Mesodermal cell (in vitro differentiated cells): ENCODE measurements at regions not wholly inside any gene's neighbourhood (a gene's known extent, or its start where the extent isn't known, plus 50 kb on each side); places are given as distances from the start of the nearest gene placed in this dataset.

Experiments
- H3K27ac ChIP-seq: 2 replicates; pipeline ENCODE4 v1.7.0; 2013; ENCODE audit warnings: mild to moderate bottlenecking, low read depth, low read length, moderate library complexity; ENCODE audit not compliant: severe bottlenecking
- H3K36me3 ChIP-seq: 2 replicates; pipeline ENCODE4 v1.7.1; 2013; ENCODE audit warnings: mild to moderate bottlenecking, low read length, moderate library complexity; ENCODE audit not compliant: control insufficient read depth, insufficient read depth
- H3K4me1 ChIP-seq: one replicate; pipeline ENCODE4 v1.7.1; 2013; ENCODE audit warnings: mild to moderate bottlenecking, low read length; ENCODE audit not compliant: insufficient read depth, control insufficient read depth, poor library complexity, severe bottlenecking
- H3K4me3 ChIP-seq: 2 replicates; pipeline ENCODE4 v1.7.0; 2013; ENCODE audit warnings: low read length, control low read depth, mild to moderate bottlenecking; ENCODE audit not compliant: insufficient read depth, poor library complexity, severe bottlenecking; ENCODE audit errors: extremely low read depth
- H3K9me3 ChIP-seq: 2 replicates; pipeline ENCODE4 v1.7.1; 2013; ENCODE audit warnings: mild to moderate bottlenecking, low read length, moderate library complexity; ENCODE audit not compliant: control insufficient read depth
- WGBS, 2 experiments: methylation state at CpG; one replicate each; pipeline ENCODE4 v1.1.5; 2013; ENCODE audit warnings: missing lambda C conversion rate in 2 of 2; ENCODE audit not compliant: insufficient coverage in 2 of 2; 5-methylcytosine and 5-hydroxymethylcytosine counted together

DNA sequence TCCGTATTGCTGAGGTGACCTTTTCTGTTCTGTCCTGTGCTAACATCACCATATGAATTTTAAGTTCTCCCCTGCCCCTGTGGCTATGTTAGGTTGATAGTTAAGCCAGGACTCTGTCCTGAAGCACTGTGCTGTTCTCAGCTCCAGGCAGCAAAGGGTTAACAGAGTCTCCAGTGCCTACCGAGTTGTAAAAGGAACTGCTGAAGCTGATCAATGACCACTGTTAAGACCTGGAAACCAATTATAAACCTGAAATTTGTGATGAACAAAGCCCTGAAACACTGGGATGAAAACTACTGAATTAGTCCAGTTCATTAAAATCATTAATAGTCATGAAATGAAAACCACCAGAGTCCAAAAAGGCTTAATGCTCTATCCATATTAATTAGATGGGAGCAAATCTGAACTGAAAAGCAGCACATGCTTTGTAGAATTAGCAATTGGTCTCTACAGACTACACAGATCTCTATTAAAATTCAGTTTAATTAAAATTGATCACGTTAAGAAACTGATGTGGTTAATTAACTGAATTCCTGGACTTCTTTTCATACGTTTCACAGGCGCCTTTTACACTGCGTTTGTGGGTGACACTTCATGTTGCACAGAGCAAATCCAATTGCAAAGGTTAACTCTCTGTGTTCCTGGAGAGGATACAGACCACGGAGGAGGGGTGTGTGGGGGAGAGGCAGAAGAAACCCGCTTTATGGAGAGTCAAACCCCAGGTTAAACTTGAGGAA, 188.5 kb upstream of the MPPED2 start:
- Histone ChIP-seq H3K36me3 (no peaks in the 10 kb centered on the region), H3K4me1 (no peaks in the 10 kb centered on the region), H3K9me3 (no peaks in the 10 kb centered on the region), H3K4me3 (no peak overlapping the region), H3K27ac (no peak overlapping the region)
- 27 to 31% methylated on average over 5 to 6 of the region's 8 CpGs for WGBS, 2 experiments

DNA sequence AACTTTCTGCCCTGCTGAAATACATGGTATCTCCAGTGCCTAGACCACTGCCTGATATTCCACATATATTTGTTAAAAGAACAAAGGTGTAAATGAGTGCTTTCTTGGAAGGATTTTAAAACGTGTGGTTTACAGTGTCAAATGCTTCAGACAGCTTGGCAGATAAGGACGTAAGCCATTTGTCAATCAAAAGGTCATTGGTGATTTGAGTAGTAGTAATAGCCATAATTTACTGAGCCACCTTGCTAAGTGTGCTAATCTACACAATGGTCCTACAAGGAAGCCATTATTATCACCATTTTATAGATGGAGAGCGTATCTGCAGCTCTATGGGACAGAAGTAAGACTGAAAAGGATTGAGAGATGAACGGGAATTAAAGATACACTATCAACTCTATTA, 186.8 kb upstream of the MPPED2 start:
- Histone ChIP-seq H3K27ac (no peak overlapping the region), H3K4me3 (no peak overlapping the region), H3K36me3 (no peaks in the 10 kb centered on the region), H3K4me1 (no peaks in the 10 kb centered on the region), H3K9me3 (no peaks in the 10 kb centered on the region)
- 90 to 100% methylated on average over 2 of the region's 4 CpGs for WGBS, 2 experiments

DNA sequence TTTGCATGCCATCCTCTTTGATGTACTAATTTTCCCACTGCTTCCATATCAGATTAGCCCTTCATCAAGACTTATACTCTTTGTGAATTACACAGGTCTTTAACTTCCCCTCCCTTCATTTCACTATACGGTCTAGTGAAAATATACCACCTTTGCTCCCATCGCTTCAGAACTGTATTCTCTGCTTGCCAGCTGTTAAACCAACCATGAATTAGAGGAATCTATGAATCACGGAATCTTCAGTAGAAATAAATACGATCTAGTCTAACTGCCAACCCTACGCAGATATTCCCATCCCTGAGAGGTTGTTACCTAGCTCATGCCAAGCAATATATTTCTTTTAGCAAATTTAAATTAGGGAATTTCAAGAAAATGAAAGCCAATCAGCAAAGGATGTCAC, 177.8 kb upstream of the MPPED2 start:
- WGBS, 2 experiments = 79 to 88% methylated on average over 2 to 3 of the region's 5 CpGs
- H3K27ac ChIP-seq = no peak overlapping the region
- H3K36me3 ChIP-seq = no peaks in the 10 kb centered on the region
- H3K4me1 ChIP-seq = no peaks in the 10 kb centered on the region
- peaks cover 11% of the 10 kb centered on the region for H3K9me3 ChIP-seq
- H3K4me3 ChIP-seq = no peak overlapping the region

DNA sequence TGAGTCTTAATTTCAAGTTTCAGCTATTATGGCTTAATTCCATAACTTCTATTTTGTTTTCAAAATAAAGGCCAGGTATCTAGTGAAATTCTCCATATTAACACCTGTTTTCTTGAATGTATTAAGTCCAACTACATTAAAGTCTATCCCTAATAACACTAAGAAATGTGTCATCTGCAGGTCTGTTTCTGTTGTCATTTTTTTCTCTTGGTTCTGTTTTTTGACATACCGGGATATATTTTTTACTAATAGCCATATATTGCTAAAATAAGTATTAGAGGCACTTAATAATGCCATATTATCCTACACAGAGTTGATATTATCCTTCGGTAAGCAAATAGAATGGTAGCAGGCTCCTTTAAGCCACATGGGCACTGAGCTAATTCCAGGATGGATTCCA, 176.0 kb upstream of the MPPED2 start:
- no peak overlapping the region for H3K4me3 ChIP-seq
- peaks cover 11% of the 10 kb centered on the region for H3K9me3 ChIP-seq
- H3K36me3 ChIP-seq = no peaks in the 10 kb centered on the region
- no CpG with 5 or more reads among the region's 2 CpGs for WGBS, 2 experiments
- peaks cover 9% of the 10 kb centered on the region for H3K4me1 ChIP-seq
- H3K27ac ChIP-seq = no peak overlapping the region

DNA sequence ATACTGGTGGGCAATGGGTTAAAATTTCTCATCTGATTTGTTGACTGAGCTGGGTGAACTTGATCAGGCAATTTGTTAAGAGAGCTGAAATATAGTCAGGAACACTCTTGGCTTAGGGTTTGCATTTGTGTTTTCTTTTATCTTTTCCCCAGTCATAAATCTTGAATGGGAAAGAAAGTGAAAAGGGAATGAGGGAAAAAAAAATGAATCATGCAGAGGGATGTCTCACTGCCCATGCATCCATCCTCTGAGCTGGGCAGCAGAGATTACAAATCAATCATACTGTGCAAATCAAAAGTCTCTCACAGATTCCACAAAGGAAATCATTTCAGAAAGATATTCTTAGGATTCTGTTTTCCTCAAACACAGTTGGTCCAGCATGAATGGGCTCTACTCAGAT, 174.2 kb upstream of the MPPED2 start:
- Histone ChIP-seq H3K27ac (no peak overlapping the region), H3K36me3 (no peaks in the 10 kb centered on the region)

DNA sequence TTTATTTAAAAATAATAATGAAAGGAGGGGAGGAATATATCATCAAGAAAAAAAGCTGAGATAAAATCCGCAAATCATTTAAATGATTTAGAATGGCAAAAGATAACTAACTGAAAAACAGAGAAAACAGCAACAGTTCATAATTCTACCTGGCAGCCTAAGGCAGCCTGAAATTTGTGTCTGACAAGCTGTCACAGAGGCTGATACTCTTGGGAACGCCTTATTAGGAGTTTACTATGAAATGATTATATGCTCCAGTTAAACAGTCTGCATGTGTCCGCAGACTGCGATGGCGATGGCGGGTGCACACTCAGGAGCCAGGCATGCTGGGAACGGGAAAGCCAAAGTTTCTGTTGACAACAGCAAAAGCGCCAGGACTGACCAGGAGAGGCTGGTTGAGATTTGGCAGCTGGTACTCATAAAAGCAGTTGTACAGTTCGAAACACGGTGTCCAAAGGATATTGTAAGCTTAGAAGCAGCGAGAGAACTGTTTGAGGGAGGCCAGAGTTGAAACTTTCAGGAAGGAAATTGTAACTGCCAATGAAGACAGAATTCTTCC, 172.9 kb upstream of the MPPED2 start:
- Histone ChIP-seq H3K27ac (no peak overlapping the region), H3K4me1 (peaks cover 17% of the 10 kb centered on the region), H3K9me3 (peaks cover 11% of the 10 kb centered on the region), H3K36me3 (no peaks in the 10 kb centered on the region), H3K4me3 (no peak overlapping the region)
- WGBS, 2 experiments = 78 to 85% methylated on average over 9 to 10 of the region's 11 CpGs

More for the DNA sequence above, 174.2 kb upstream of the MPPED2 start:
- Histone ChIP-seq H3K9me3 (peaks cover 11% of the 10 kb centered on the region), H3K4me3 (no peak overlapping the region), H3K4me1 (peaks cover 17% of the 10 kb centered on the region)

DNA sequence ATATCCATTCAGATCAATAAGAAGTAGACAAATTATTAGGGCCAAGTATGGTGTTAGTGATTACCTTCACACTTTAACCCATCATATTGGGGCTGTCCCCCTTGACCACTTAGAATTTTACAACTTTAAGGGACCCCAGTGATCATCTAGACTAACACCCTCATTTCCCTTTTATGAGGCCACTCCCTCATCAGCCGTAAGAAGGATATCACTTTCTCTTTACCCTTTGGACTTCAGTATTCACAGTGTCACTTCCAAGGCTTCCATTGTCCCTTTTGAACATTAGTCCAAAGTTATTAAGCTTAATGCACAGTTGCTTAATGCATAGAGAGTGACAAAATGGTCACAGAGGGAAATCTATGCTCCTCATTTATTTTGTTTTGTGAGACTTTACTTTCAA, 172.4 kb upstream of the MPPED2 start:
- H3K9me3 ChIP-seq = peaks cover 11% of the 10 kb centered on the region
- H3K4me1 ChIP-seq = peaks cover 17% of the 10 kb centered on the region
- no peaks in the 10 kb centered on the region for H3K36me3 ChIP-seq
- no peak overlapping the region for H3K27ac ChIP-seq
- 75% methylated on average over 1 of the region's 1 CpG; no CpG with 5 or more reads in 1 of the 2 experiments for WGBS, 2 experiments
- no peak overlapping the region for H3K4me3 ChIP-seq

DNA sequence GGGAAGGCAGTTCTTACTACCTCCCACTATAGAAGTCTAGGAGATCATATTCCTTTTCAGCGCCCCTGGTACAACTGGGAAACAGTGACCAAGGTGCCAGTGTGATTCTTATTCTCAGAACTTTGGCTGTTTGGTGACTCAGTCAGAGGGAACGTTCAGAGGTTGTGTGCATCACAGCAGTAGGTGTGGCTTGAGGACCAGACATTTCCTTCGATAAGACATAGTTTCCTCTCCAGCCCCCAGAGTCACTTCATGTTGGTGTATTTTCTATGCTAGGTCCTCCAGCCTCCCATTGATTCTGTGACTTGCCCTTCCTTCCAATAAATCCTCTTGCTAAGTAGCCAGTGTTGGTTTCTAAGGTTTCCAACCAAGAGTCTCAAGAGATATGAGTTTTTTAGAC, 171.9 kb upstream of the MPPED2 start:
- Histone ChIP-seq H3K9me3 (peaks cover 11% of the 10 kb centered on the region), H3K4me3 (no peak overlapping the region), H3K36me3 (no peaks in the 10 kb centered on the region), H3K27ac (no peak overlapping the region), H3K4me1 (peaks cover 17% of the 10 kb centered on the region)
- WGBS, 2 experiments = 67 to 75% methylated on average over 1 to 2 of the region's 3 CpGs

DNA sequence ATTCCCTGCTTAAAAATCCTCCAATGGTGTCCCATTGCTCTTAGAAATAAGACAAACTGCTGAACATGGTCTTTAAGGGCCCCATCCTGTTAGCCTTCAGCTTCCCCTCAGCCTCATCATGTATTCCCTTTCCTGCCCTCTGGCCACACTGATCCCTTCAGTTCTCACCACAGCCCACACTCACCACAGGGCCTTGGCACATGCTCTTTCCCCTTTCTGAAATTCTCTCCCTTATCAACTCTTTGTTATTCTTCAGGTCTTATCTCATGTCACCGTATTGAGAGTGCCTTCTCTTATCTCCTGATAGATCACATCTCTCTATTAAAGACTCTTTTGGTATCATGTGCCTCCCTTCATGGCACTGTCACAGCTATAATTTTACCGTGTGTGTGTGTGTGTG, 167.8 kb upstream of the MPPED2 start:
- WGBS, 2 experiments = 67 to 100% methylated on average over 1 of the region's 2 CpGs
- peaks cover 17% of the 10 kb centered on the region for H3K4me1 ChIP-seq
- H3K27ac ChIP-seq = no peak overlapping the region
- H3K4me3 ChIP-seq = no peak overlapping the region
- no peaks in the 10 kb centered on the region for H3K36me3 ChIP-seq
- no peaks in the 10 kb centered on the region for H3K9me3 ChIP-seq

DNA sequence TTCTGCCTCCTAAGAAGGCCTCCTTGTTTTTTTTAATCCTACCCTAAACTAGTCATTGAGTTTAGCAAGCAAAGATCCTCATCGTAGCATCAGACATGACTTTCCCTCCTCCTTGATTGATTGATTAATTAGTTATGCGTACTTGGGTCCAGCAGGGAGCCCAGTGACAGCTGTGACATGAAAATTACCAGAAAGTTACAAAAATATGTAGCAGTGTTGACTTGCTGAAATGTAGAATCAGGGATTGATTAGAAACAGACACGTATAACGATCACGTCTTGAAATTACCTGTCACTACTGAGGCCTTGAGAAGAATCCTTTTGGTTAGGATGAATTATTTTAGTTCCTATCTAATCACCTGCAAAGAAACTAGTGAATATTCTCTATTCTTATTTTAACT, 167.4 kb upstream of the MPPED2 start:
- H3K4me3 ChIP-seq = no peak overlapping the region
- H3K27ac ChIP-seq = no peak overlapping the region
- peaks cover 15% of the 10 kb centered on the region for H3K4me1 ChIP-seq
- H3K9me3 ChIP-seq = no peaks in the 10 kb centered on the region
- WGBS, 2 experiments = 87 to 93% methylated on average over 2 to 4 of the region's 5 CpGs
- no peaks in the 10 kb centered on the region for H3K36me3 ChIP-seq

DNA sequence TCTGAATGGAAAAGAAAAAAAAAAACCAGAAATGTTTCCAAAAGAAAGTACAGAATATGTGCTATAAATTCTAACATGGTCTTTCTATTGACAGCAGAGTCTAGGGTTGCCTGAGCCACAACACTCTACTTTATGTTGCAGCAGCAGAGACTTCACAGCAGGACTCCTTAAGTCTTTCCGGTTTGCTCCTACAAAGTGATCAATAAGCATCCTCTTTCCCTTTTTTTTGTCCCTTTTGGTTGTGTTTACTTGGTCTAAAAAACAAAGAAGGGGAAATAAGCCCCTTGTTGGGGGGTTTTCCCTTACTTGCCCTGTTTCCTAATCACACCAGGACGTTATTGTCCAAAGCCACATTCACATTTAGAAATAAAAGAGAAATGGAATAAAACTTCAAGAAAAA, 163.1 kb upstream of the MPPED2 start:
- H3K9me3 ChIP-seq = no peaks in the 10 kb centered on the region
- H3K4me1 ChIP-seq = no peaks in the 10 kb centered on the region
- no peak overlapping the region for H3K4me3 ChIP-seq
- H3K36me3 ChIP-seq = no peaks in the 10 kb centered on the region
- WGBS, 2 experiments = no CpG with 5 or more reads among the region's 2 CpGs
- H3K27ac ChIP-seq = no peak overlapping the region
